Motor neuron (in vitro differentiated cells): ENCODE measurements at regions not wholly inside any gene's neighbourhood (a gene's known extent, or its start where the extent isn't known, plus 50 kb on each side); places are given as distances from the start of the nearest gene placed in this dataset.

Experiments
- ATAC-seq, 8 experiments: fragments of 200-7000 bp; cut with Tn5 transposase; replicated peaks in 6 of 8; 2 replicates each; pipeline ENCODE4 v1.8.0; 2021; ENCODE audit warnings: mild to moderate bottlenecking in 8 of 8, moderate library complexity in 8 of 8
- H3K27ac ChIP-seq, 2 donors: fragments of 250-450 bp; sonication (Bioruptor Pico); 2 replicates each; pipeline ENCODE4 v1.9.0; 2021; ENCODE audit warnings: antibody characterized with exemption in 2 of 2, mild to moderate bottlenecking in 2 of 2, moderate library complexity in 1 of 2
- H3K4me1 ChIP-seq, 2 donors: fragments of 250-450 bp; sonication (Bioruptor Pico); replicated peaks in 1 of 2; 2 replicates each; pipeline ENCODE4 v1.6.1; 2021; ENCODE audit warnings: antibody characterized with exemption in 2 of 2, mild to moderate bottlenecking in 2 of 2, moderate library complexity in 1 of 2
- H3K4me3 ChIP-seq, 5 donors: fragments of 250-450 bp; sonication (Bioruptor Pico); 2 replicates each; pipeline ENCODE4 v1.9.0; 2021; ENCODE audit warnings: antibody characterized with exemption in 5 of 5, mild to moderate bottlenecking in 5 of 5, moderate library complexity in 4 of 5
- WGBS, 10 experiments: fragments of 450-650 bp; shearing (Covaris generic); methylation state at CpG; one replicate each; pipeline ENCODE4 v1.0.0; 2022; 5-methylcytosine and 5-hydroxymethylcytosine counted together
- in situ Hi-C, 9 experiments: fragments of 400-800 bp; cut with MboI; loops; one replicate each; pipeline ENCODE4 v1.15.0; 2021; ENCODE audit warnings: low sequenced_read_pairs in 9 of 9, low pct_unique_long_range_greater_than_20kb in 2 of 9; ENCODE audit not compliant: unreplicated experiment in 9 of 9

DNA sequence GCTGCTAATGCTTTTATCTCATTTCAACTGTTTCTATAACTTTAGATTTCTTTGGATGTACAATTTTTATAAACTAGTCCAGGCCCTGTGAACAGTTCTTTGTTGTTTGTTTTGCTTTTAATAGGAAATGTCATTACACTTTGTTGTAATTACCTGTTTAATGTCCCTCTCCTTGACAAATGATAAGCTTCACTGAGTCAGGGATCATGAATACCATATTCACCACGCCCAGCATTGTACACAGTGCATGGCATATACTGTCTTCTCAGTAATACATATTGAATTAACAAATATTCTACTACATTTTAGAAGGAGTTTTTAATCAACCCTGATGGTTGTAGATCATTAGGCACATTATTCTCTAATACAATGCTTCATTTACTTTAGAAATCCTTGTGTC, 1105.0 kb downstream of the MAT2B start:
- ATAC-seq: peak in 1 of 8 experiments; percentile 62
- no peak overlapping the region for H3K27ac ChIP-seq
- in situ Hi-C loops: no loop called here
- no peak overlapping the region for H3K4me3 ChIP-seq
- H3K4me1 ChIP-seq: peaks cover 0 to 4% of the 10 kb centered on the region in 2 donors
- WGBS, 10 experiments: 0 to 100% (median 71%) methylated on average over 1 of the region's 1 CpG; no CpG with 5 or more reads in 3 of the 10 experiments

- Histone ChIP-seq H3K4me3 (no peak overlapping the region), H3K4me1 (peaks cover 0 to 8% of the 10 kb centered on the region in 2 donors), H3K27ac (no peak overlapping the region)
- ATAC-seq: no peak
- in situ Hi-C loops: no loop called here
These were observed 1109.3 kb downstream of the MAT2B start for GRCh38 chr5:164614707-164615106.

DNA sequence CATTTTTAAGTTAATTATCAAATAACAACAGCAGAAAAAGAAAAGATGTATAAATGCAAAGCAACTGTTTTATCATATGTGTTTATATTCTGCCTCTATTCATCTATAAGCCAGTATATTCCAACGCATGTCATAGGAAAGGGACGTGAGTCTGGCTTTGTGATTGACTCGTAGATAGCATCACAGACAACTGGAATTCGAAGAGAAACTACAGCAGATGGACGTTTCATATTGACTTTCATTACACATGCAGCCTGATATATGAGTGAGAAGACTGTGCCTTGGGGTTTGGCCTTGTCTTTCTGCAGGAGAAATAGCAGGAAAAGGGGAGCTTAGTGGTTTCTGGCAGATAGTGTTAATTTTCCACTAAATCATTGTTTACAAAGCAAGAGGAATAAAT, 1111.9 kb downstream of the MAT2B start:
- Histone ChIP-seq H3K4me3 (no peak overlapping the region), H3K4me1 (peaks cover 0 to 8% of the 10 kb centered on the region in 2 donors), H3K27ac (no peak overlapping the region)
- 7 to 100% (median 80%) methylated on average over 1 to 5 of the region's 5 CpGs for WGBS, 10 experiments
- in situ Hi-C loops: no loop called here
- ATAC-seq: no peak

DNA sequence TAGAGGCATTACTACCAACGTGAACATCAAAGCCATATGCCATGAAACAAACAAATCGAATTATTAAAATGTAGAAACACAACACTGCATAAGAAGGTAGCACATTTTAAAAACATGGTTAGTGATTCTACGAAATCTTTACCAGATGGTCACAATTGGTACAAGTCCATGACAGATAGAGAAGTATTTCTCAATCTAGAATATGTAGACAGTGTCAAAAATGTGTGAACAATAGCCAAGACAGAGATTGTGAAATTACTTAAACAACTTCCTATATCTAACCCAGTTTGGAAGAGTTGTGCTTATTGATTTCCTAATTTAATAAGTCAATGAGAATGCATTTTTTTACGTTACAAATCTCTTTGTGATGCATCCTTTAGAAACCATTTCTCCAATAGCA, 1121.6 kb downstream of the MAT2B start:
- Histone ChIP-seq H3K27ac (no peak overlapping the region), H3K4me1 (peaks cover 0 to 3% of the 10 kb centered on the region in 2 donors), H3K4me3 (no peak overlapping the region)
- ATAC-seq: no peak
- 0 to 100% (median 88%) methylated on average over 2 to 4 of the region's 4 CpGs for WGBS, 10 experiments
- in situ Hi-C loops: no loop called here

- 0 to 50% (median 19%) methylated on average over 1 of the region's 1 CpG; no CpG with 5 or more reads in 2 of the 10 experiments for WGBS, 10 experiments
- Histone ChIP-seq H3K27ac (no peak overlapping the region), H3K4me3 (no peak overlapping the region), H3K4me1 (peaks cover 0 to 17% of the 10 kb centered on the region in 2 donors)
- peak in 4 of 8 experiments; percentile 18 to 43 (median 32) for ATAC-seq
- in situ Hi-C loops: no loop called here
These were observed 1131.0 kb downstream of the MAT2B start for GRCh38 chr5:164636456-164636855.

- Histone ChIP-seq H3K4me3 (no peak overlapping the region), H3K4me1 (peaks cover 0 to 17% of the 10 kb centered on the region in 2 donors), H3K27ac (no peak overlapping the region)
- in situ Hi-C loops: no loop called here
- WGBS, 10 experiments: 0 to 96% (median 58%) methylated on average over 2 to 3 of the region's 4 CpGs; no CpG with 5 or more reads in 1 of the 10 experiments
- no peak for ATAC-seq
These were observed 1132.6 kb downstream of the MAT2B start for GRCh38 chr5:164637931-164638521.

- Histone ChIP-seq H3K27ac (no peak overlapping the region), H3K4me1 (no peaks in the 10 kb centered on the region), H3K4me3 (no peak overlapping the region)
- ATAC-seq: no peak
- in situ Hi-C loops: no loop called here
These were observed 1143.8 kb downstream of the MAT2B start for GRCh38 chr5:164649266-164649665.

DNA sequence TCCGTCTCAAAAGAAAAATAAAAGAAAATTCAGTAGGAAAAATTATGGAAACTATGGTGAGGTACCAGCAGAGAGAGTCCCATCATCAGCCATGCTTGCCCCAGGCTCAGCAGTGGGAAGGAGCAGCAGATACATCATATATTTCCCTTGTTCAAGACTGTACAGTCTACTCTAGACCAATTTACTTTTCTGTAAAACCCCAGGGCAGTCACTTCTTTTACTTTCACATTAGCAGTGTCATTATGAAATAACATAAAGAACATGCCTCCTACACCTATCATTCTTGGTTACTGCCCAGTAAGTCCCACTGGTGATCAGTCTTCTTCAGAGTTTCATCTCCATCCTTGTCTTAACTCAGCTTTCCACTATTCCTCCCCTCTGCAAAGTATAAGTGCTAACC, 1145.0 kb downstream of the MAT2B start:
- in situ Hi-C loops: no loop called here
- no peak overlapping the region for H3K4me3 ChIP-seq
- H3K27ac ChIP-seq: no peak overlapping the region
- ATAC-seq: no peak
- H3K4me1 ChIP-seq: no peaks in the 10 kb centered on the region
- 29 to 100% (median 72%) methylated on average over 1 of the region's 1 CpG; no CpG with 5 or more reads in 6 of the 10 experiments for WGBS, 10 experiments

- Histone ChIP-seq H3K4me1 (no peaks in the 10 kb centered on the region), H3K4me3 (no peak overlapping the region), H3K27ac (no peak overlapping the region)
- no peak for ATAC-seq
- in situ Hi-C loops: no loop called here
- 7 to 93% (median 68%) methylated on average over 2 to 7 of the region's 7 CpGs for WGBS, 10 experiments
These were observed 1146.3 kb downstream of the MAT2B start for GRCh38 chr5:164651546-164652275.

DNA sequence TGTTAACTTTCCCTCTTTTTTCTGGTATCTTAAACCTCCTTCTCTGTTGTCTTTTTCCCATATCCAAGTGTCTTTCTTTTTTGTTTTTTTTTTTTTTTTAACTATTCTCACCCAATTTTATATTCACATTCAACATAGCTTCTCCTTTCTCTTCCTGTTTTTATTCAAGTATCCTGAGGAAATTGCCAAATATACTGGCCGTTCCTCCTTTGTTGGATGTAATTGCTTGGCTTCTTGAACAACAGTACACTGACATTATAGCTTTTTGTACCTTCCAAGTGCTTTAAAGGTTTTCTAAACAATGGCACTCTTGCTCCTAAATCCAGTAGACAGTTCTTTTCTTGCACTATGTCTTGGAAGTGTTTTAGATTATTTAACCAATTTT, 1146.8 kb downstream of the MAT2B start:
- Histone ChIP-seq H3K4me3 (no peak overlapping the region), H3K4me1 (no peaks in the 10 kb centered on the region), H3K27ac (no peak overlapping the region)
- ATAC-seq: no peak
- WGBS, 10 experiments: 11 to 100% (median 82%) methylated on average over 1 of the region's 1 CpG
- in situ Hi-C loops: no loop called here

- no peak for ATAC-seq
- Histone ChIP-seq H3K4me1 (no peaks in the 10 kb centered on the region), H3K27ac (no peak overlapping the region), H3K4me3 (no peak overlapping the region)
- in situ Hi-C loops: no loop called here
- 0 to 100% (median 83%) methylated on average over 1 to 2 of the region's 2 CpGs; no CpG with 5 or more reads in 1 of the 10 experiments for WGBS, 10 experiments
These were observed 1158.0 kb downstream of the MAT2B start for GRCh38 chr5:164663198-164663989.

DNA sequence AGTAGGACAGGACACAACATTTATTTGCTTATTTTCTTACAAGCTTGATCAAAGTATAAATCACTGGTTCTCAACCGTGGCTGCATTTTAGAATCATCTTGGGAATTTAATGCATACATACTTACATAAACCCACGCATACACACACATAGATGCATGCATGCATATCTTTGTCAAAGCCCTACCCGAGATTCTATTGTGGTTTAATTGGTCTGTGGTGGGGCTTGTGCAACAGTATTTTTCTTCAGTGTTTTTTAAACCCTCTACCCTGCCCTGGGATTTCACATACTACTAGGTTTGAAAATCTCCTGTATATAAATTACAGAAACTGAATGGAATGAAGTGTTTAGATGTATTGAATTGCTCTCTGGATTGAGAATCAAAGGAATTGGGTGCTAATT, 1166.2 kb downstream of the MAT2B start:
- Histone ChIP-seq H3K27ac (no peak overlapping the region), H3K4me1 (peaks cover 0 to 6% of the 10 kb centered on the region in 2 donors), H3K4me3 (no peak overlapping the region)
- in situ Hi-C loops: no loop called here
- 0 to 90% (median 52%) methylated on average over 1 to 3 of the region's 3 CpGs for whole genome bisulfite sequencing, 10 experiments
- peak in 3 of 8 experiments; percentile 32 to 89 (median 36) for ATAC-seq

DNA sequence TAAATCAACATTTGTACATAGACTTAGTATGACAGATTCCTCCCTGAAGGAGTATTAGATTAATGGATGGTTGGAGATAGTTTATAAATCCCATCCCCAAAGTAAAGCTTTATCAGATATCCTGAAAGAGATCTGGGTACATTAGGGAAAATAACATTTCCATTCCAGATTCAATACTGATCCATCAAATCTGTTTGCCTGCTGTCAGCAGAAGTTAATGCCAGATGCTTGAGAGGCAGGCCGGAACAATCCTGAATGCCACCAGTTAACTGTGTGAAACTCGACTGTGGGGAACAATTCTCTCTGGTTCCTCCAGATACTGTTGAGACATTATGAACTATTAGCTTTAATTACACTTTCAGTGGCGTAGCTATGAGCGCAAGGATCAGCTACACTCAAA, 1166.8 kb downstream of the MAT2B start:
- Histone ChIP-seq H3K4me1 (peaks cover 0 to 6% of the 10 kb centered on the region in 2 donors), H3K27ac (no peak overlapping the region), H3K4me3 (no peak overlapping the region)
- in situ Hi-C loops: no loop called here
- ATAC-seq: peak in 4 of 8 experiments; percentile 39 to 68 (median 54)
- WGBS, 10 experiments: 13 to 81% (median 79%) methylated on average over 1 to 4 of the region's 4 CpGs; no CpG with 5 or more reads in 5 of the 10 experiments
